A172 (cell line): ENCODE measurements at regions not wholly inside any gene's neighbourhood (a gene's known extent, or its start where the extent isn't known, plus 50 kb on each side); places are given as distances from the start of the nearest gene placed in this dataset.
A peak's percentile ranks its signal among the peaks of the same experiment; 100 is the strongest.
"Not testable (repeated sequence)": the region's sequence is repeated elsewhere in the genome, so short reads cannot be mapped to it uniquely, and the experiment has no call there.

ENCODE experiments used
- DNase-seq: peaks from one replicate; pipeline ENCODE4 v3.0.0-alpha.2; 2015; ENCODE audit warnings: low spot score

GRCh38 chr2:130289780-130290179, 52.9 kb upstream of the IMP4 start:
- peak; percentile 20 for DNase-seq

DNA sequence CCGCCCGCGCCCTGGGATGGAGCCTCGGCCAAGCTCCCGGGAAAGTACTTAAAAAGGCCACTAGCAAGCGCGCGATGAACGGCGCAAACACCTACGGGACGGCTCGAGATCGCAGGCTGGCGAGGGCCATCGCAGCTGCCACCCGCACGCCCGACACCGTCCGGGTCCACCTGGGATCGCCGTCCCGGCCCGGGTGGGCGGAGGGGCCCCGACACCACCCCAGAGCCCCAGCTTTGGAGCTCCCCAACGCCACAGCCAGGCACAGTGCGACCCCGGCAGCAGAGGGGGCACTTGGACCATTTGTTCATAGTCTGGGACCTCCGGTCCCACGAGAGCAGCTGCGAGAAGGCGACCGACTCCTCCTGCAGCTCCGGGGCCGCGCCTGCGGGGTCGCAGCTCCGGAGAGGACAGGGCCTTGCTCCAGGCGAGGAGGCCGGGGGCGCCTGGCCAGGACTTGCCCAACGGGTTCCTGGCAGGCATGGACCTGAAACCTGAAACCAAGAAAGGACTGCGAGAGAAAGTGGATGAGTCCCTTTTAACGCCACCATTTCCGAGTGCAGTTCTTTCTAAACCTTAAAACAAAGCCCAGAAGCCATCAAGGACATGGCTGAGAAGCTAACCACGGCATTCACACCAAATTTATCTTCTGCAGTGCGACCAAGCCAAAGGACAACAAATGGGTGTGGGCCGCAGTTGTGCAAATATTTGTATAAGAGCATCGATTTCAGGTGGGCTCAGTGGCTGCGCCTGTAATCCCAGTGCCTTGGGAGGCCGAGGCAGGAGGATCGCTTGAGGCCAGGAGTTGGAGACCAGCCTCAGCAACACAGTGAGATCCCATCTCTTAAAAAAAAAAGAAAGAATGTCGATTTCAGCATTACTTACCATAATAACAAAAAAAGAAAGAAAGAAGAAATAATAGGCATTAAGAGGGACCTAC, 54.0 kb upstream of the IMP4 start:
- no peak for DNase-seq

GRCh38 chr2:130287656-130288026, 55.1 kb upstream of the IMP4 start:
- no peak for DNase-seq

GRCh38 chr2:130286983-130287655, 55.6 kb upstream of the IMP4 start:
- no peak for DNase-seq

DNA sequence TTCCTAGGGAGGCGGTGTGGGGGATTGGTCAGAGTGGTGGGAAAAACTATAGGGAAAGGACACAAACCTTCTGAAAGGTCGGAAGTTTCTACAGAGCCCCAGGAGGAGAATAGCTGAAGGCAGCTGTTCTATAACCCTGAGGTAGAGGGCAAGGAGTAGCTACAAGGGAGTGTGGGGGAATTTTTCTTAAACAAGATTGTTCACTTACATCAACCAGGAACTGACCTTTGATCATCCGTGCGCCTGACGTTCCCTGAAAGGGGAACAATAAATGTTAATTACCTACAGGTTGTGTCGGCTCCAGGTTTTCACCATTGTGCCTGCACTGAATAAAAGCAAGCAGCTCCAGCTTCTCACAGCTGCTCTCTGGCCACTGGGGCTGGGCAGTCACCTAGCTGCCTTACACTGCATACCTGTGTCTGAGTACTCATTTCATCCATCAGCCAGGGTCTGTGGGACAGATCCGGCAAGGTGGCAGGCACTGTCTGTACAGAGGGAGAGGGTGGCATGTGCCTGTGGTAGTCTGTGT, 59.3 kb upstream of the IMP4 start:
- not testable (repeated sequence) for DNase-seq

DNA sequence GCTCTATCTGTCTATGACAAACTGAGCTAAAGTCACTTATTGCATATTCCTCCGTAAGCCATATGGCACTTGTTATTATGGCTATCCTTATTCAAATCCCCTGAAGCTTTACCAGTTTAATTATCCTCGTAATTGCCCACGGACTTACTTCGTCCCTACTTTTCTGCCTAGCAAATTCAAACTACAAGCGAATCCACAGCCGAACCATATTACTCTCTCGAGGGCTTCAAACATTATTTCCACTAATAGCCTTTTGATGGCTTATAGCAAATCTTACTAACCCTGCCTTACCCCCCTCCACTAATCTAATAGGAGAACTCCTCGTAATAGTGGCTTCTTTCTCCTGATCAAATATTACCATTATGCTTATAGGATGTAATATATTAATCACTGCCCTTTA, 63.1 kb upstream of the IMP4 start:
- not testable (repeated sequence) for DNase-seq

GRCh38 chr2:130268333-130268732, 70.1 kb upstream of the TUBA3E start:
- not testable (repeated sequence) for DNase-seq

DNA sequence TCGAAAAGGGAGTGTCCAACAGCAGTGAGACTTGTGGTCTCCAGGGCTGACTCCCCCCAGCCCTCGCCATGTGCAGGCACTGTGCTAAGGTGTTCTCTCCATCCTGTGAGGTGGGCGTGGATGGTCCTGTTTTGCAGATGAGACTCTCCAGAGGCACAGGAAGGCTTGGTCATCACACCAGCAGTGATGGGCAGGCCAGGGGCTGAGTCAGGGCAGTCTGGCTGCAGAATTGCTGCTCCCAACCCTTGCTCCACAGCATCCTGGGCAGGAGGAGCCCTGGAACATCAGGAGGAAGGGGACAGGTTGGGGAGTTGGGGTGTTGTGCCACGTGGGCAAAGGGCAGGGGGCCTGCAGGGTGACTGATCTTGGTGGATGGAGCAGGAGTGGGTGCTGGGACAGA, 69.3 kb upstream of the TUBA3E start:
- not testable (repeated sequence) for DNase-seq

- not testable (repeated sequence) for DNase-seq
Measured at GRCh38 chr2:130266836-130267235, 68.6 kb upstream of the TUBA3E start.

- not testable (repeated sequence) for DNase-seq
Measured at GRCh38 chr2:130265570-130266247, 67.5 kb upstream of the TUBA3E start.

- not testable (repeated sequence) for DNase-seq
Measured at GRCh38 chr2:130264901-130265320, 66.7 kb upstream of the TUBA3E start.

DNA sequence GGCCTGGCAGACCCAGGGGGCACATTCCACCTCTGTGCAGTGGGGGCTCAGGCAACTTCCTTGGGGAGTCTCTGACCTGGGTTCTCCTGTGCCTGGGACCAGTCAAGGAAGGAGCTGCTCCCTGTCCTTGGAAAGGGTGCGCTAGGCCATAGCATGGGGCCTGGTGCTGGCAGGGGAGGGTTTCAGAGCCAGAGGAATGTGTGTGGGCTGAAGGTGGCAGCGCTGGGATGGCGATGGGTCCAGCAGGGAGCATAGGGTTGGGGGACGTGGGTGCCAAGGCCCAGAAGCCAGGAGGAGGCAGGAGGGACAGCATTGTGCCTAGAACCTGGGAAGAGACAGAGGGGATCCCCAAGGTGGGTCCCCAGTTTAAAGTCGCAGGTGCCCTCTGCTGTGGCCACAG, 66.3 kb upstream of the TUBA3E start:
- DNase-seq: no peak

- no peak for DNase-seq
Measured at GRCh38 chr2:130264046-130264445, 65.8 kb upstream of the TUBA3E start.

GRCh38 chr2:130263606-130264005, 65.4 kb upstream of the TUBA3E start:
- DNase-seq: no peak

DNA sequence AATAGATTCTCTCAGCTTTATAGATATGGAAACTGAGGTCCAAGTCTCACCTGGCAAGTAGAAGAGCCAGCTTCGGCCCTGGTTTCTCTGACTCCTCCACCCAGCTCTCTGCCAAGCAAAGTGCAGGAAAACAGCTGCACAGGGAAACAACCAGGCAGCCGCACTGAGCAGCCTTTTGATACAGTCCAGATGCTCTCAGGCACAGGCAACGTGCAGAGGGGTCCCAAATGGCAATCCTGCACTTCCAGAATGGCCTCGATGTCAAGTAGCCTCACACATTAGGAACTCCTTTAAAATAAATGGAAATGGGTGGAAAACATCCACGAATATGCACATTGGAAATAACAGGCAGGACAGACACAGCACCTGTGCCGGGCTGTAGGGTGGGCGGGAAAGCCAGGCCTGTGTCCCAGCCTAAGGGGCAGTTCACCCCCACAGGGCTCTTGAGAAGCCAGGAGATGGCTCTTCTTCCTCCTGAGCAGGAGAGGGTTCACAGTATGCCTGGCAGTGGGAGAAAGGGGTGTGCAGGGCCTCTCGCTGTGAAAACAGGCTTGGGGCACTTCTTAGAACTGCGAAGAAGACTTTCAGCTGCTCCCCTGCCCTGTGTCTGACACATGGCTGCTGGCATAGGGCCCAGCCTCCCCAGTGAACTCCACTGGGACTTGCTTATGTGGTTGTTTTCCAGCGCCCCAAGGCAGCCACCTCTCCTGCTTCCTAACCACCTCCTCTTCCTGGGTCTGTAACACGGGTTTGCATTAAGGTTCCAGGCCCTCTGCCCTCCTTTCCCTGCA, 63.9 kb upstream of the TUBA3E start:
- peak; percentile 52 for DNase-seq

- no peak for DNase-seq
Measured at GRCh38 chr2:130261099-130261498, 62.9 kb upstream of the TUBA3E start.

DNA sequence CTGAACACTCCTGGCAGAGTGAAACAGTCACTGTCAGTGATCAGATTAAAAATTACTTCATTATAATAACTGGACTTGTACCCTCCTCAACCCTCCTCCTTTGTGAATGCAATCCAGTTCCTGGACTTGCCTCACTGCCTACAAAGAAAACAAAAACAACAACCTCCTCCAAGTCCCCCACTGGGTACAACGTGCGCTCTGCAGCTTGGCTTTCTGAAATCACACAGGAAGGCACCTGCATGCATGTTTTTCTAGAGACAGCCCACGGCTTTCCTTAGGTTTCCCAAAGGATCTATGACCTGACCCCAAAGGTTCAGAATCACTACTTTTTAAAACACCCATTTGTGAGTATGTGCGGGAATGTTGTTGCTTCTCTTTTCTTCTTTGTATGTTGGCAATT, 61.4 kb upstream of the TUBA3E start:
- no peak for DNase-seq

GRCh38 chr2:130258356-130258755, 60.1 kb upstream of the TUBA3E start:
- DNase-seq: no peak

- no peak for DNase-seq
Measured at GRCh38 chr2:130252880-130253645, 54.8 kb upstream of the TUBA3E start.

GRCh38 chr2:130251873-130252620, 53.8 kb upstream of the TUBA3E start:
- no peak for DNase-seq
